Vagina (tissue), 2 donors: ENCODE measurements at regions not wholly inside any gene's neighbourhood (a gene's known extent, or its start where the extent isn't known, plus 50 kb on each side); places are given as distances from the start of the nearest gene placed in this dataset.

Experiments
- DNase-seq, 2 donors: peaks; one replicate each; pipeline ENCODE4 v3.0.0-alpha.2; 2017; ENCODE audit errors: extremely low spot score in 2 of 2
- H3K27ac ChIP-seq: fragments of 200-600 bp; sonication (generic); one replicate; pipeline ENCODE4 v1.5.1; 2019
- H3K27me3 ChIP-seq: fragments of 200-600 bp; sonication (generic); one replicate; pipeline ENCODE4 v1.5.1; 2019
- H3K36me3 ChIP-seq, 2 donors: fragments of 200-600 bp; sonication (generic); one replicate each; pipeline ENCODE4 v1.5.1; 2017 to 2019
- H3K4me1 ChIP-seq: fragments of 200-600 bp; sonication (generic); one replicate; pipeline ENCODE4 v1.5.1; 2019
- H3K4me3 ChIP-seq, 2 donors: fragments of 200-600 bp; sonication (generic); 1 replicate in 1 of 2; 2 replicates in 1 of 2; pipeline ENCODE4 v1.5.1; 2016 to 2019
- H3K9me3 ChIP-seq: fragments of 200-600 bp; sonication (generic); one replicate; pipeline ENCODE4 v1.5.1; 2019
- POLR2A ChIP-seq, 2 donors: fragments of 450-650 bp; IDR thresholded peaks; one replicate each; pipeline ENCODE4 v1.6.1; 2017; ENCODE audit warnings: antibody characterized with exemption in 2 of 2, mild to moderate bottlenecking in 2 of 2, moderate library complexity in 2 of 2
- POLR2AphosphoS5 ChIP-seq, 2 donors: sonication (generic); formaldehyde crosslinking; IDR thresholded peaks; one replicate each; pipeline ENCODE4 v1.9.0; 2017; ENCODE audit warnings: antibody characterized with exemption in 2 of 2, mild to moderate bottlenecking in 2 of 2, low read depth in 1 of 2; ENCODE audit not compliant: insufficient read depth in 1 of 2
- intact Hi-C: fragments of 100-400 bp; cut with DNase I; formaldehyde crosslinking; loops from one replicate; pipeline ENCODE4 v1.15.1; 2023
- TF ChIP-seq, protein P1 (sequence below), 3 experiments: fragments of 450-650 bp in 2 of 3; fragments of 200-600 bp in 1 of 3; sonication (generic) in 1 of 3; IDR thresholded peaks; one replicate each; pipeline ENCODE4 v1.5.1; 2017 to 2019; ENCODE audit warnings: antibody characterized with exemption in 3 of 3, mild to moderate bottlenecking in 2 of 3, moderate library complexity in 2 of 3

DNA sequence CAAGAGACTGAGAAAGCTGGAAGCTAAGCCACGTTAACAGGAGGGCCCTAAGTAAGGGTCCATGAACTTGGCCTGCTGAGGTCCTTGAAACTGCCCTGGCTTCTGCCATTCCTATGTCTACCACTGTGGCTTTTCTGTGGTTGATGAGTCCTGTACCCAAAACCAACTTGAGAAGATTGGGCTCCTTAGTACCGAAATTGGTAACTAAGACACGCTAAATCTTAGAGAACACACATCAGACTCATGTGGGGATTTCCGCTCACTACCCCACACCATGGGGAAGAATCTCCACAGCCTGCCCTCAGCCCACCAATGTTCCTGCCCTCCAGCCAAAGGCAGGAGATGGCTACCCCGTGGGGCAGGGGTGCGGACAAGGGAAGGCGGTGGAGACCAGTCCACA lies 232.9 kb downstream of the SPTSSA start:
- H3K27me3 ChIP-seq: no peaks in the 10 kb centered on the region
- no peaks in the 10 kb centered on the region for H3K4me1 ChIP-seq
- TF ChIP-seq POLR2AphosphoS5 (IDR thresholded peaks at IDR 0.05; ENCODE audit: insufficient read depth in 1 of 2, low read depth in 1 of 2) (no peak), POLR2A (IDR thresholded peaks at IDR 0.05) (no peak)
- TF ChIP-seq, protein P1, sequence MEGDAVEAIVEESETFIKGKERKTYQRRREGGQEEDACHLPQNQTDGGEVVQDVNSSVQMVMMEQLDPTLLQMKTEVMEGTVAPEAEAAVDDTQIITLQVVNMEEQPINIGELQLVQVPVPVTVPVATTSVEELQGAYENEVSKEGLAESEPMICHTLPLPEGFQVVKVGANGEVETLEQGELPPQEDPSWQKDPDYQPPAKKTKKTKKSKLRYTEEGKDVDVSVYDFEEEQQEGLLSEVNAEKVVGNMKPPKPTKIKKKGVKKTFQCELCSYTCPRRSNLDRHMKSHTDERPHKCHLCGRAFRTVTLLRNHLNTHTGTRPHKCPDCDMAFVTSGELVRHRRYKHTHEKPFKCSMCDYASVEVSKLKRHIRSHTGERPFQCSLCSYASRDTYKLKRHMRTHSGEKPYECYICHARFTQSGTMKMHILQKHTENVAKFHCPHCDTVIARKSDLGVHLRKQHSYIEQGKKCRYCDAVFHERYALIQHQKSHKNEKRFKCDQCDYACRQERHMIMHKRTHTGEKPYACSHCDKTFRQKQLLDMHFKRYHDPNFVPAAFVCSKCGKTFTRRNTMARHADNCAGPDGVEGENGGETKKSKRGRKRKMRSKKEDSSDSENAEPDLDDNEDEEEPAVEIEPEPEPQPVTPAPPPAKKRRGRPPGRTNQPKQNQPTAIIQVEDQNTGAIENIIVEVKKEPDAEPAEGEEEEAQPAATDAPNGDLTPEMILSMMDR (IDR thresholded peaks at IDR 0.05): no peak
- intact Hi-C loops: no loop called here
- H3K9me3 ChIP-seq: no peaks in the 10 kb centered on the region
- no peak overlapping the region for H3K27ac ChIP-seq
- no peaks in the 10 kb centered on the region for H3K36me3 ChIP-seq
- no peak for DNase-seq
- H3K4me3 ChIP-seq: no peak overlapping the region

GRCh38 chr14:34228650-34228976 lies 233.4 kb downstream of the SPTSSA start:
- H3K36me3 ChIP-seq: no peaks in the 10 kb centered on the region
- H3K27me3 ChIP-seq: no peaks in the 10 kb centered on the region
- TF ChIP-seq POLR2AphosphoS5 (IDR thresholded peaks at IDR 0.05; ENCODE audit: insufficient read depth in 1 of 2, low read depth in 1 of 2) (no peak), POLR2A (IDR thresholded peaks at IDR 0.05) (no peak)
- TF ChIP-seq, protein P1 (IDR thresholded peaks at IDR 0.05): no peak
- H3K4me1 ChIP-seq: no peaks in the 10 kb centered on the region
- no peak for DNase-seq
- intact Hi-C loops: no loop called here
- H3K27ac ChIP-seq: no peak overlapping the region
- H3K9me3 ChIP-seq: no peaks in the 10 kb centered on the region
- H3K4me3 ChIP-seq: no peak overlapping the region

GRCh38 chr14:34227834-34228649 lies 234.0 kb downstream of the SPTSSA start:
- H3K27ac ChIP-seq: no peak overlapping the region
- H3K9me3 ChIP-seq: no peaks in the 10 kb centered on the region
- TF ChIP-seq, protein P1 (IDR thresholded peaks at IDR 0.05): peak; percentile 60 to 71 (median 65)
- TF ChIP-seq POLR2A (IDR thresholded peaks at IDR 0.05) (no peak), POLR2AphosphoS5 (IDR thresholded peaks at IDR 0.05; ENCODE audit: insufficient read depth in 1 of 2, low read depth in 1 of 2) (no peak)
- H3K27me3 ChIP-seq: no peaks in the 10 kb centered on the region
- no peaks in the 10 kb centered on the region for H3K4me1 ChIP-seq
- no peaks in the 10 kb centered on the region for H3K36me3 ChIP-seq
- peak overlapping the region in 1 of 2 donors; percentile 6 for H3K4me3 ChIP-seq
- DNase-seq: no peak
- intact Hi-C loops: no loop called here

GRCh38 chr14:34224221-34224620 lies 237.8 kb downstream of the SPTSSA start:
- no peaks in the 10 kb centered on the region for H3K36me3 ChIP-seq
- H3K27me3 ChIP-seq: no peaks in the 10 kb centered on the region
- intact Hi-C loops: no loop called here
- no peaks in the 10 kb centered on the region for H3K4me1 ChIP-seq
- H3K27ac ChIP-seq: no peak overlapping the region
- no peak for DNase-seq
- TF ChIP-seq POLR2A (IDR thresholded peaks at IDR 0.05) (no peak), POLR2AphosphoS5 (IDR thresholded peaks at IDR 0.05; ENCODE audit: insufficient read depth in 1 of 2, low read depth in 1 of 2) (no peak)
- TF ChIP-seq, protein P1 (IDR thresholded peaks at IDR 0.05): no peak
- no peak overlapping the region for H3K4me3 ChIP-seq
- no peaks in the 10 kb centered on the region for H3K9me3 ChIP-seq

DNA sequence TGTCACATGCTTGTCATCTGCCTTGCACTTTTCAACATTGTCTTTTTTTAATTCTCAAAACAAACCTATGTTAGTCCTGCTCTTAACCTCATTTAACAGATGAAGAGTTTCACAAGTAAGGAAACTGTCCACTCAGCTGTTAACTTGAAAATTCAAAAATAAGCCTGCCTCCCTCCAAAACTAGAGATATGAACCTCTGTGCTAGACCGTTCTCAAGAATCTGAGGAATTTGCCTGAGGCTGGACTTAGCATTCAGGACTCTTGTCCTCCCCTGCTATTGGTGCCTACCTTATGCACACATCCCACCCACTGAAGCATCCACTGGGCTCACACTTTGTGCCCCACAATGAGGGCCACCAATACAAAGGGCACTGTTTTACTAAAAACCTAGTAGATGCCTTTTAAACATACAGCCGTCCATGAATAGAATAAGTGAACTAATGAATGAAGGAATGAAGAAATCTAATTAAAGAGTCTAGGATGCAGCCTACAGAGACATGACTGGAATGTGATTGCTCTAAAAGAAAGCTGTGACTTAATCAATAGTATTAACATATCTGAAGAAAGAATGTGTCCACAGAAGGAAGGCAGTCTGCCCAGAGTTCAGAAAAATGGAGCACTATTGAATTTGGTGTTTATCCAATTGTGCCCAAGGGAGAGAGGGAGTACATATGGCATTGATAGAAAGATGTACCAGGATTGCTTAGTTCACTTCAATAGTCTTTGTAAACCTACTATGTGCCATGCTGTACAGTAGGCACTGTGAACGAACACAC lies 238.5 kb downstream of the SPTSSA start:
- TF ChIP-seq POLR2AphosphoS5 (IDR thresholded peaks at IDR 0.05; ENCODE audit: insufficient read depth in 1 of 2, low read depth in 1 of 2): no peak
- Histone ChIP-seq H3K4me1 (no peaks in the 10 kb centered on the region), H3K36me3 (no peaks in the 10 kb centered on the region), H3K27me3 (no peaks in the 10 kb centered on the region), H3K9me3 (no peaks in the 10 kb centered on the region), H3K27ac (no peak overlapping the region), H3K4me3 (no peak overlapping the region)
- intact Hi-C loops: no loop called here
- no peak for DNase-seq
